ENCODE measurements at regions not wholly inside any gene's neighbourhood (a gene's known extent, or its start where the extent isn't known, plus 50 kb on each side); places are given as distances from the start of the nearest gene placed in this dataset.

- no peak for DNase-seq
Observed at GRCh38 chr2:120902592-120902991, 166.9 kb downstream of the GLI2 start.

- DNase-seq: no peak
Observed at GRCh38 chr2:120904379-120904778, 168.7 kb downstream of the GLI2 start.

- DNase-seq: no peak
Observed at GRCh38 chr2:120904830-120905234, 169.2 kb downstream of the GLI2 start.

GRCh38 chr2:120905298-120905697, 169.6 kb downstream of the GLI2 start:
- DNase-seq: no peak

GRCh38 chr2:120905824-120906571, 170.3 kb downstream of the GLI2 start:
- no peak for DNase-seq

GRCh38 chr2:120906914-120907313, 171.2 kb downstream of the GLI2 start:
- no peak for DNase-seq

GRCh38 chr2:120907822-120908221, 172.2 kb downstream of the GLI2 start:
- DNase-seq: no peak

- DNase-seq: no peak
Observed at GRCh38 chr2:120908314-120908975, 172.8 kb downstream of the GLI2 start.

- no peak for DNase-seq
Observed at GRCh38 chr2:120909102-120909501, 173.4 kb downstream of the GLI2 start.

GRCh38 chr2:120910164-120910563, 174.5 kb downstream of the GLI2 start:
- DNase-seq: no peak

- no peak for DNase-seq
Observed at GRCh38 chr2:120910956-120911951, 175.6 kb downstream of the GLI2 start.

GRCh38 chr2:120912101-120912985, 176.7 kb downstream of the GLI2 start:
- DNase-seq: no peak

- no peak for DNase-seq
Observed at GRCh38 chr2:120913972-120914838, 178.5 kb downstream of the GLI2 start.

- no peak for DNase-seq
Observed at GRCh38 chr2:120914839-120915521, 179.3 kb downstream of the GLI2 start.

GRCh38 chr2:120915670-120916069, 180.0 kb downstream of the GLI2 start:
- no peak for DNase-seq

GRCh38 chr2:120916446-120916845, 180.8 kb downstream of the GLI2 start:
- no peak for DNase-seq

GRCh38 chr2:120917886-120918285, 182.2 kb downstream of the GLI2 start:
- DNase-seq: no peak

- no peak for DNase-seq
Observed at GRCh38 chr2:120919216-120919615, 183.5 kb downstream of the GLI2 start.

- DNase-seq: no peak
Observed at GRCh38 chr2:120919771-120920453, 184.2 kb downstream of the GLI2 start.

All from activated CD4-positive, alpha-beta T cell treated with anti-CD3 and anti-CD28 coated beads, Interleukin-2, amount 50 U/mL, for 48 hours (primary cell).